HG03103 (cell line): ENCODE measurements at regions not wholly inside any gene's neighbourhood (a gene's known extent, or its start where the extent isn't known, plus 50 kb on each side); places are given as distances from the start of the nearest gene placed in this dataset.
"Not testable (repeated sequence)": the region's sequence is repeated elsewhere in the genome, so short reads cannot be mapped to it uniquely, and the experiment has no call there.

Experiments used
- ATAC-seq: cut with Tn5 transposase; IDR thresholded peaks from one replicate; pipeline ENCODE4 v1.9.1; 2021; ENCODE audit warnings: low read depth; ENCODE audit not compliant: unreplicated experiment

DNA sequence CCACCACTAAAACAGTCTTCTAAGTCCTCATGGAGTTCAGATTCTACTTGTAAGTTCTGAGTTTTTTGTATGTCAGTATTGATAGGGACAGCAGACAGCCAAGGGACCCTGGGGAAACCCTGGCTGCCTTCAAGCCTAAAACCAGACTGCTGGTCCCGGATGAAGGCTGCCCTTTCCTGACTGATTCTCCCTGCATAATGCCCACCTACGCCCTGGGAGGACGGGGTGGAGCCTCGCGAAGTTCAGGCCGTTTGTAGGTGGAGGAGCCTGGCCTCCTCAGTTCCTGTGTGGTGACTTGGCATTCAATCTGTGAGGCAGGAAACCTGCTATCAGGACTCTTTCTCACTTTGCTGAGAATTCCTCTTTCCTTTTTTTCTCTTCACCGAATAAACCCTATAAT is 120.3 kb upstream of the LGSN start:
- ATAC-seq: no peak

DNA sequence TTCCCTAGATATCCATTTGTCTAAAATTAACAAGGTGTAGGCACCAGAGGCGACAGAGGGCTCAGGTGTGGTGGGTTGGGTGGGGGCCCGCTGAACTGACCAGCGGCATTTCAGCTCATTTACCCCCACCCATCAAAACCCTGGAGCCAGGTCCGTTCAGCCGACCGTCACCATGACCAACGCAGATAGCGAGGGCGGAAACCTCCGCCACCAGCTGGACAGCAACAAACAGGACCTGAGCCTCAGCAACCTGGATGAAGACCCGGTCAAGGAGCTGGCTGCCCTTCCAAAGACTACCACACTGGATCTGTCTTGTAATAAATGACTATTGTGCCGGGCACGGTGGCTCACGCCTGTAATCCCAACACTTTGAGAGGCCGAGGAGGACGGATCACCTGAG is 120.8 kb upstream of the LGSN start:
- ATAC-seq: no peak

DNA sequence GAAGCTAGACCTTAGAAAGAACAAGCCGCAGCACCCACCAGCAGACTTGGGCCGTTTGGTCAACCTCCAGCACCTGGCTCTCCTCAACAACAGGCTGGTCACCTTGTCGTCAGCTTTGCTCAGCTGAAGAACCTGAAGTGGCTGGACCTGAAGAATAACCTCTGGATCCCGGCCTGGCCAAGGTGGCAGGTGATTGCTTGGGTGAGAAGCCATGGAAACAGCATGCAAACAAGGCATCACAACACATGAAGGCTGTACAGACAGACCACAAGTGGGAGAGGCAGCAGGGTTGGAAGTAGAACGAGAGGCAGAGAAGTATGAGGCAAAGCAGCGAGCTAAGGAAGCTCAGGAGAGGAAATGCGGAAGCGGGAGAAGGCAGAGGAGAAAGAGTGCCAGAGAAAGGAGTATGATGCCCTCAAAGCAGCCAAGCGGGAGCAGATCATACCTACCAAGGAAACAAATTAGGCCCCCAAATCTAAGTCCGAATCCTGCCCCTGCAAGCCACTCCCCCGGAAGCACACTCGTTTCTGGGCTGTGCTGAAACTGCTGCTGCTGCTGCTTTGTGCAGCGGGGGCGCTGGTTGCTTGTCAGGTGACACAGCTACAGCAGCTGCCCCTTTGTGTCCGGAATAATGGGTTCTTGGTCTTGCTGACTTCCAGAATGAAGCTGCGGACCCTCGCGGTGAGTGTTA is 121.6 kb upstream of the LGSN start:
- no peak for ATAC-seq

DNA sequence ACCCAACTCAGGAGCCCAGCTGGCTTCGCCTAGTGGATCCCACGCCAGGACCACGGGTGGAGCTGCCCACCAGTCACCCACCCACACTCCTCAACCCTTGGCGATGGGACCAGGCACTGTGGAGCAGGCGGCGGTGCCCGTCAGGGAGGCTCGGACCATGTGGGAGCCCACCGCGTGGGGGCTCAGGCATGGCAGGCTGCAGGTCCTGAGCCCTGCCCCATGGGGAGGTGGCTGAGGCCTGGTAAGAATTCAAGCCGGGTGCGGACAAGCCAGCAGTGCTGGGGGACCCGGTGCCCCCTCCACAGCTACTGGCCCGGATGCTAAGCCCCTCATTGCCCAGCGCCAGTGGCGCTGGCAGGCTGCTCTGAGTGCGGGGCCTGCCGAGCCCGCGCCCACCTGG is 123.1 kb upstream of the LGSN start:
- ATAC-seq: no peak

DNA sequence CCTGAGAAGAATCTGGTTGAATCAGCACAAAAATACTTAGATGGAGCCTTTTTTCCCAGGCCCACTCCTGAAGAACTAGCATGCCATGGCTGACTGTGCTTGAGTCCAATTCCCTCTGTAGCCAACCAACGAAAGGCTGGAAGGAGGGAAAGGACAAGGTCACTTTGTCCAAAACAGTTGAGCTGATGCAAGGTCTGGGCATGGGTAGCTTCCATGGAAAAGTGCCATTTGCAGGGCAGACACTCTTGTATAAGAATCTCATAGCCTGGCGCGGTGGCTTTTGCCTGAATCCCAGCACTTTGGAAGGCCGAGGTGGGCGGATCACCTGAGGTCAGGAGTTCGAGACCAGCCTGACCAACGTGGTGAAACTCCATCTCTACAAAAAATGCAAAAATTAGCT is 125.0 kb upstream of the LGSN start:
- no peak for ATAC-seq

DNA sequence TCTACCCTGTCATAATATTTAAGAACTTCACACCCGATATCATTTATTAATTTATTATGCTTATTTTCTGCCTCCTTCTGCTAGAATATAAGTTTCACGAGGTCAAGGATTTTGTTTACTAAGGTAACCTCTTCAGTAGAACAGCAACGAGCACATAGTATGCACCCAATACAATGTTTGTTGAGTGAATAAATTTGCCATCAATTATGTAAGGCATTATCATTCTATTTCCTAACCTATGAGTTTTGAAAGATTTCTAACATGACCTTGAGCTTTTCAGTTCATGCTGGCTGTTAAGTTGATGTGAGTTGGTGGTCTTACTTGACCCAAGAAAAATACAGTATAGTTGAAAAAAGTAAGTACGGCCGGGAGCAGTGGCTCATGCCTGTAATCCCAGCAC is 125.9 kb upstream of the LOC128125822 start:
- ATAC-seq: no peak

DNA sequence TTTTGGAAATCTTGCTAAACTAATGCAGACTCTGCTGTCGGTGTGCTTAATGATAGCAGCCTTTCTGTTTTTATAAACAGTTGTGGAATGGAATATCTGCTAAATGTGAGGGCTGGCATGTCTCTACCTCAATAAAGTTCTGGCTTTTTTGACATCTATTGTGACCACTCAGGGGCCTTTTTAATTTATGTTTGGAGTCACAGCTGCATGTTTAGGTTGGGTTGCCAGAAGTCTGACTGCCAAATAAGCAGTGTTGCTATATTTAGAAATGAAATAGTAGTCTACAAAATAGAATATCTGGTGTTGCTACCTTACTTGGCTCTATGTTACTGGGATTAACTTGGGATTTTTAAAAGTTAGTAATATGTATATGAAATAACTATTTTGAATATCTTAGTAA is 125.1 kb upstream of the LOC128125822 start:
- ATAC-seq: no peak

DNA sequence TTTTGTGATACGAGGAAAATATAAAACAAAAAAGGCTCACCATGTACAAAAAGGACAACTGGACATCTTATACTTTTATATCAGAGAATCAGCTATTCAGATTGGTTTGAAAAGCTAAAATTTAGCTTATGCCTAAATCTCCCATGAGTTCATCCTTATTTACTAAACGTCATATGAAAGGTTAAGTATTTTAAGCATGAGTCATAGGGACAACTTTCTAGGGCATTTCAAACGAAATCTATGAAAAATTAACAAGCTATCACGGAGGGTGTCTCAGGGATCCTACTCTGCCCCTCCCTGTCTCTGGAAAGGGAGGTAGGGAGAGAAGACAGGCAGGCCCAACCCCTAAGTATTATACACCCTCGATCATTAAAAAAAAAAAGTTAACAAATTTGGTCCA is 124.1 kb upstream of the LOC128125822 start:
- no peak for ATAC-seq

DNA sequence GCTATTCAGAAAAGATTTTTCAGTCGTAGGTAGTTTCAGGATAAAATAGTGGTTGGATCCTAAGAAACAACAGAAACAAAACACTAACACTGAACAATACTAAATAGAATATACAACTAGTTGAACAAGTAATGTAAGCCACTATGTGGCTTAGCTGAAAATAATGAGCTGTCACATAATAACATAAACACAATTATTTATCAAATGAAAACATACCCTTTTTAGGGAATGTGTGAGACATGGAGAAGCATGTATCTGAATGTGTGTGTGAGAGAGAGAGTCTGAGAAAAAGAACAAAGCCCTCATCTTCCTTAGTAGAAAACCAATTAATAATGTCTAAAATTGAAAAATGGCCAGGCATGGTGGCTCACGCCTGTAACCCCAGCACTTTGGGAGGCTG is 122.6 kb upstream of the LOC128125822 start:
- no peak for ATAC-seq

DNA sequence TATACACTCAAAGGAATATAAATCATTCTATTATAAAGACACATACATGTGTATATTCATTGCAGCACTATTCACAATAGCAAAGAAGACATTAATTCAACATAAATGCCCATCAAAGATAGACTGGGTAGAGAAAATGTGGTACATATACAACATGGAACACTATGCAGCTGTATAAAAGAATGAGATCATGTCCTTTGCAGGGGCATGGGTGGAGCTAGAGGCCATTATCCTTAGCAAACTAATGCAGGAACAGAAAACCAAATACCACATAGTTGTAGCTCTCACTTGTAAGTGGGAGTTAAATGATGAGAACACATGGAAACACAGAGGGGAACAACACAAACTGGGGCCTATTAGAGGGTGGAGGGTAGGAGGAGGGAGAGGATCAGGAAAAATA is 121.0 kb upstream of the LOC128125822 start:
- no peak for ATAC-seq

DNA sequence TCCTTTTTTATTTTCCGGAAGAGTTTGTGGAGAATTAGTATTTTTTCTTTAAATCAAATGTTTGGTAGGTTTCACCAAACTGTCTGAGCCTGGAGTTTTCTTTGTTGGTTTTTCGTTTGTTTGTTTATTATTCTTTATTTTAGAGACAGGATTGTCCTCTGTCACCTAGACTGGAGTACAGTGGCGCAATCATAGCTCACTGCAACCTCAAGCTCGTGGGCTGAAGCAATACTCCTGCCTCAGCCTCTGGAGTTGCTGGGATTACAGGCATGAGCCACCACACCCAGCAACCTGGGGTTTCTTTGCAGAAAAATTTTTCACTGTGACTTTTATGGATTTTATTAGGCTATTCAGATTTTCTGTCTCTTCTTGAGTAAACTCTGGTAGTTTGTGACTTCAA is 120.2 kb upstream of the LOC128125822 start:
- no peak for ATAC-seq

DNA sequence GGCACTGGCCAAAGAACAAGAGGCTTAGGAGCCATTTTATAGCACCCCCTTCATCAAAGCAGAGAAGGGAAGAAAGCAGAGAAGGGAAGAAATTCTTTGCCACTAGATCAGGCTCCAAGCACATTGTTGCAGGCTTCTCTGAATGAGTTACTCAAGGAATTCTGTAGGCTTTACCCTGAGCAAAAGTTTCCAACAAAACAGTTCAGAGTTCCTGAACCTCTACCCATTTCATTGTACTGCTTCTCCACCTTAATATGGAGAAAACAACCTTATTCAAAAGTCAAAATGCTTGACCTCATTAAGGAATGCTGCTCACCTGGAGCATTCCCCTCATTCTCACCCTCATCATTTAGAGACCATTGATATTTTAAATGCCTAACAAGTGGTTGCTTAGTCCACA is 115.5 kb upstream of the LOC128125822 start:
- ATAC-seq: no peak

DNA sequence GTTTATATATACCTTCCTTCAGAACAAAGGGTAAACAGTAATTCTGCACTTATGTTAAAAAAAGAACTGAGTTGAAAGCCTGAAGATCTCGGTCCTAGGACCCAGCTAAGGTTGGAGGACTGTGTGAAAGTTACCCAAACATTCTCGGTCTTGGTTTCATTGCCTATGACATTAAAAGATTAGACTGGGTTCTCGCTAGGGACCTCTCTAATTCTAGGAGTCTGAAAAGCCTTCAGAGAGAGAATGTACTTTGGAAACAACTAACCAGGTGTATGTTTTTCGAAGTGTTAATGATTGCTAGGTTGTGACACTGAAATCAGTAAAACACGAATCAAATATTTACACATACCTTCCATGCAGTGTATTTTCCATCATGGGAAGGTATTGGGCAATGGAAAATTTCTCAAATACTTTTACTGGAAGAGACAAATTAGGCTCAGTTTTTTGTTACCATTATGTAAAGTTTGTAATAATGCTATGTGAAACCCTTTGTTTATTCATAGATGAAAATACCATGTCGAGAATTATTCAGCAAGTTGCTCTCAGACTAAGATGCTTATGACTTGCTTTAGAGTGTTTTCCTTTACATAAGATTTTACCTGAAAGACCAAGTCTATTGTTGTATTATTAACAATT is 113.7 kb upstream of the LOC128125822 start:
- ATAC-seq: no peak

DNA sequence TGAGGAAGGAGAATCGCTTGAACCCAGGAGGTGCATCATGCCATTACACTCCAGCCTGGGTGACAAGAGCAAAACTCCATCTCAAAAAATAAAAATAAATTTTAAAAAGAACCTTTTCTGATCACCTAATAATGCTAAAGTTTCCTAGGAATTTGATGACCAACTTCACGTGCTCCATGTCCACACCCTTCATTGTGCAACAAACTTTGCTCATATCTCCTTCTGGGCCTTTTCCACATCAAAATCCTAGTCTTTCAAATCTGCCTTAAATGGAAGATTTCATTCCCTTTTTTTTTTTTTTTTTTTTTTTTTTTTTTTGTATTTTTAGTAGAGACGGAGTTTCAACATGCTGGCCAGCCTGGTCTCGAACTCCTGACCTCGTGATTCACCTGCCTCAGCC is 112.5 kb upstream of the LOC128125822 start:
- ATAC-seq: no peak

DNA sequence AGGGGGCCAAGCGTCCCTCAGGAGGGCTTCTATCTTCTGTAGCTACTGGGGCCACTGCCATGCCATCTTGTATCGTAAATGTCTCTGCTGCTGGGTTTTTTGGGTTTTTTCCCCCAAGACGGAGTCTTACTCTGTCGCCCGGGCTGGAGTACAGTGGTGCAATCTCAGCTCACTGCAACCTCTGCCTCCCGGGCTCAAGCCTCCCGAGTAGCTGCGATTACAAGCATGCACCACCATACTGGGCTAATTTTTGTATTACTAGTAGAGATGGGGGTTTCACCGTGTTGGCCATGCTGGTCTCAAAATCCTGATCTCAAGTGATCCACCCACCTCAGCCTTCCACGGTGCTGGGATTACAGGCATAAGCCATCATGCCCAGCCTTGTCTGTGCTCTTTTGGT is 111.3 kb upstream of the LOC128125822 start:
- ATAC-seq: no peak

DNA sequence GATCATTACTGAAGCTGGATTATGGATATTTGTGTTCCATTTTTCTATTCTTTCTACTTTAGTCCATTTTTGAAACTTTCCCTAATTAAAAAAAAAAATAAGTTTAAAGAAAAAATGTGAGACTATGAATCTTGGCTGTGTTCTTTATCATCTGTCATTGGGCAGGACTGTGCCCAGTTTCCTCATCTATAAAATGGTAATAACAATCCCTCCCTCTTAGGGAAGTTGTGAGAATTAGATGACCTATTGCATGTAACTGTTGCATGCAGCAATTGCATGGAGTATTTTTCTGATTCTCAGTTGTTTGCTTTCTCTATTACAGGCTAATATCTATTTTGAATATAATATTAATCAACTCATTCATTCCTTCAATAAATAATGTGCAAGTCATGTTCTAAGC is 108.2 kb upstream of the LOC128125822 start:
- ATAC-seq: no peak

DNA sequence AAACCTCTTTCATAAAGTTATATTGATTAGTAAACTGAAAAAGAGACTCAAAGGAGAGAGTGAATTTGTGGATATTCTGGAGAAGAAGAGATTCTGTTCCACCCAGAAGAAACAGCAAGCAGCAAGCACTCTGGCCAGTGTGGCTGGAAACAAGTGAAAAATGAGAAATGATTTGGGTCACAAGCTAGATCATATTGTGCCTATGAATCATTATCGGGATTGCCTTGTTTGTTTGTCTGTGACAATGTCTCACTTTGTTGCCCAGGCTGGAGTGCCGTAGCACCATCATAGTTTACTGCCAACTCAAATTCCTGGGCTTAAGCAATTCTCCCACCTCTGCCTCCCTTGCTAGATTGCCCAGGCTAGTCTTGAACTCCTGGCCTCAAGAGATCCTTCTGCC is 106.5 kb upstream of the LOC128125822 start:
- ATAC-seq: no peak

DNA sequence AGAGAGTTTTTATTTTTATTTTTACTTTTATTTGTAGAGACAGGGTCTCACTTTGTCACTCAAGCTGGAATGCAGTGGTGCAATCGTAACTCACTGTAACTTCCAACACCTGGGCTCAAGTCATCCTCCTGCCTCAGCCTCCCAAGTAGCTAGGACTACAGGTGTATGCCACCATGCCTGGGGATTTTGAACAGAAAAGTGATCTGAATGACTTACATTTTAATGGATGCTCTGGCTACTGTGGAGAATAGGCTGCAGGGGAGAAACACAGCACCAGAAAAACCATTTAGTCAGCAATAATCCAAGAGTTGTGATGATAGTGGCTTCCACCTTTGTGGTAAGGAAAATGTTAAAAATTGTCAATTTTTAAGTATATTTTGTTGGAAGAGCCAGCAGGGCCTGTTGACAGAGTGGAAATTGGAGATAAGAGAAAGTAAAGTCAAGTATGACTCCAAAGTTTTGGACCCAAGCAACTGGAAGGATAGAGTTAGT is 106.0 kb upstream of the LOC128125822 start:
- ATAC-seq: no peak

DNA sequence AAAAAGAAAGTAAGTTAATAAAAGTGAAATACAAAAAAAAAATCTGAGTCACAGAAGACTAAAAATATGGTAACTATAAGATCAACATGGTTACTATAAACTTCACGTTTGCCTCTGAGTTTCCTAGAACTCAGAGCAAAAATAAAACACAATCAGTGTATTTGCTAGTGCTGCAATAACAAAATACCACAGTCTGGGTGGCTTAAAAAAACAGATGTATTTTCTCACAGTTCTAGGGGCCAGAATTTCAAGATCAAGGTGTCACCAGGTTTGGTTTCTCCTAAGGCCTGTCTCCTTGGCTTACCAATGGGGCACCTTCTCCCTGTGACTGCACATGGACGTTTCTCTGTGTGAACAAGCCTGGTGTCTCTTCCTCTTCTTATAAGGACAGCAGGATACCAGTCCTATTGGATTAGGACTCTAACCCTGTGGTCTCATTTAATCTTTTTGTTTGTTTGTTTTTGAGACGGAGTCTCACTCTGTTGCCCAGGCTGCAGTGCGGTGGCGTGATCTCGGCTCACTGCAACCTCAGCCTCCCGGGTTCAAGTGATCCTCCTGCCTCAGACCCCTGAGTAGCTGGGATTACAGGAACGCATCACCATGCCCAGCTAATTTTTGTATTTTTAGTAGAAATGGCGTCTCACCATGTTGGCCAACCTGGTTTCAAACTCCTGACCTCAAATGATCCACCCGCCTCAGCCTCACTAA is 104.9 kb upstream of the LOC128125822 start:
- no peak for ATAC-seq

DNA sequence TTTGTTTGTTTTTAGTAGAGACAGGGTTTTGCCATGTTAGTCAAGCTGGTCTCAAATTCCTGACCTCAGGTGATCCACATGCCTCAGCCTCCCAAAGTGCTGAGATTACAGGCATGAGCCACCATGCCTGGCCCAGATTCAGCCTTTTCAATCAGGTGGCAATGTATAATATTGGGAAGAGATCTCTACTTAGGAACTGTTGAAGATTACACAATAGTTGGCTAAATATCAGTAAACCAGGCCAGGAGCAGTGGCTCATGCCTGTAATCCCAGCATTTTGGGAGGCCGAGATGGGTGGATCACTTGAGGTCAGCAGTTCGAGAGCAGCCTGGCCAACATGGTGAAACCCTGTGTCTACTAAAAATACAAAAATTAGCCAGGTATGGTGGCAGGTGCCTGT is 101.1 kb upstream of the LOC128125822 start:
- ATAC-seq: not testable (repeated sequence)

DNA sequence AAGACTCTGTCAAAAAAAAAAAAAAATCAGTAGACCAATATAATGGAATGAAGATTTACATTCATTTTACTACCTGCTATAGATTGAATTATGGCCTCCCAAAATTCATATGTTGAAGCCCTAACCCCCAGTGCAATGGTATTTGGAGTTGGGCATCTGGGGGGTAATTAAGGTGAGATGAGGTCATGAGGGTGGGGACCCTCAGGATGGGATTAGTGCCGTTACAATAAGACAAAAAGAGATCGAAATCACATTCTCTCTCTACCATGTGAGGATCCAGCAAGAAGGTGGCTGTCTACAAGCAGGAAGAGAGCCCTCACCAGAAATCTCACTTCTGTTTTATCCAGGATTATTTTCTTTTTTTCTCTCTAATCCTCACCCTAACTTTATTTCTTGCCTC is 100.6 kb upstream of the LOC128125822 start:
- ATAC-seq: no peak

DNA sequence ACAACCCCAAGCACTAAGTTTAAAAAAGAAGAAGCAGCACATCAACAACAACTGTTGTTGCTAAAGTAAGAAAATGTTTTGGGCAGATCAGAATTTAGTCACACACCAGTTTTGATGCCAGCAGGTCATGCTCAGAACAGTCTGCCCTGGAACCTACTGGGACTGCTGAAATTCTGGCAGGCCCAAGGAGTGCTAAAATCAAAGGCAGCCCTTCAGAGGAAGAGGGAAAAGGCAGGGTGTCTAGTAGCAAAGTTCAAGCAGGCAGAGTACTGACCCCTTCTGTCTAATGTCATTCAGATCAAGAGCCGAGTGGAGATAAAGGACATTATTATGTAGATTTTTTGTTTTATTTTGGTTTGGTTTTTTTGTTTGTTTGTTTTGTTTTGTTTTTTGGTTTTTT is 96.6 kb upstream of the LOC128125822 start:
- ATAC-seq: no peak
